ENCODE measurements at regions not wholly inside any gene's neighbourhood (a gene's known extent, or its start where the extent isn't known, plus 50 kb on each side); places are given as distances from the start of the nearest gene placed in this dataset.

DNA sequence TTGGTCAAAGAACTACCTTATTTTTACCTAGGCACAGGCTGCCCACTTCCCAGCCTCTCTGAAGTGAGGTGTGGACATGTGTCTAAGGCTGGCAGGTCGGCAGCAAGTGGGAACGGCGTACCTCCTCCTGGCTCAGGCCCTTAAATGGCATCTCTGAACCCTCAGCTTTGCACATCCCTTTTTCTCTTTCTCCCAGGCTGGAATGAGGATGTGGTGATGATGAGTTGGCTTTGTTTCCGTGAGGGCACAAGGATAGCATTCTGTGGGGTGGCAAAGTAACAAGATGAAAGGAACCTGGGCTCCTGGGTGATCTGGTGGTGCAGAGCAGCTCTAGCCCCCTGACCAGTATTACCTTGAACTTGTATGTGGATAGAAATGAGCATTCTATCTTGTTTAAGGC is 196.8 kb downstream of the REEP3 start:
- Histone ChIP-seq H3K27me3 (no peaks in the 10 kb centered on the region), H3K4me1 (peaks cover 0 to 40% (median 32%) of the 10 kb centered on the region in 4 donors), H3K4me3 (no peak overlapping the region), H3K27ac (no peak overlapping the region), H3K9me3 (no peaks in the 10 kb centered on the region), H3K36me3 (no peaks in the 10 kb centered on the region)
- 91 to 94% methylated on average over 4 of the region's 4 CpGs for WGBS, 2 donors
- TF ChIP-seq EP300 (IDR thresholded peaks at IDR 0.05) (no peak), POLR2AphosphoS5 (IDR thresholded peaks at IDR 0.05) (no peak), POLR2A (IDR thresholded peaks at IDR 0.05) (no peak)
- TF ChIP-seq, protein P1, sequence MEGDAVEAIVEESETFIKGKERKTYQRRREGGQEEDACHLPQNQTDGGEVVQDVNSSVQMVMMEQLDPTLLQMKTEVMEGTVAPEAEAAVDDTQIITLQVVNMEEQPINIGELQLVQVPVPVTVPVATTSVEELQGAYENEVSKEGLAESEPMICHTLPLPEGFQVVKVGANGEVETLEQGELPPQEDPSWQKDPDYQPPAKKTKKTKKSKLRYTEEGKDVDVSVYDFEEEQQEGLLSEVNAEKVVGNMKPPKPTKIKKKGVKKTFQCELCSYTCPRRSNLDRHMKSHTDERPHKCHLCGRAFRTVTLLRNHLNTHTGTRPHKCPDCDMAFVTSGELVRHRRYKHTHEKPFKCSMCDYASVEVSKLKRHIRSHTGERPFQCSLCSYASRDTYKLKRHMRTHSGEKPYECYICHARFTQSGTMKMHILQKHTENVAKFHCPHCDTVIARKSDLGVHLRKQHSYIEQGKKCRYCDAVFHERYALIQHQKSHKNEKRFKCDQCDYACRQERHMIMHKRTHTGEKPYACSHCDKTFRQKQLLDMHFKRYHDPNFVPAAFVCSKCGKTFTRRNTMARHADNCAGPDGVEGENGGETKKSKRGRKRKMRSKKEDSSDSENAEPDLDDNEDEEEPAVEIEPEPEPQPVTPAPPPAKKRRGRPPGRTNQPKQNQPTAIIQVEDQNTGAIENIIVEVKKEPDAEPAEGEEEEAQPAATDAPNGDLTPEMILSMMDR (IDR thresholded peaks at IDR 0.05), result no peak
- DNase-seq, result no peak
- intact Hi-C loops (cut with DNase I), result loop anchor here (2.0 kb wide), 1 partner anchor 549 kb away; no protein-coding TSS in a partner anchor

DNA sequence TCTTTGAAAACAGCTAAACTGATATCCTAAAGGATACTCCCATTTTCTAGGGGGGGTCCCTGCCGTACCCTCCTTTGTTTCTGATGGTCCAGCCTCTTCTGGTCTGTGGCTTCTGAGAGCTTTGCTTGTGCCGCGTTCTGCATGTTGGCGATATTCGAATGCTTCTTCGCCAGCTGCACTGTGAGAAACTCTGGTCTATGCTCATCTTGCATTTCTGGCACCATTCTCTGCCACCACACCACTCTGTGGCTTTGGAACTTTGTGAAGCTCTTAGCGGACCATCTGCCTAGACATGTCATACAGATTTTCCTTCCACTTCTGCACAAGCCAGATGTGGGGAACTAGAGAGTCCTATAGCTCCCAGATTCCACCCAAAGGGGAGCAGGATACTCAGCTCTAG is 197.2 kb downstream of the REEP3 start:
- Histone ChIP-seq H3K27me3 (no peaks in the 10 kb centered on the region), H3K9me3 (no peaks in the 10 kb centered on the region), H3K27ac (no peak overlapping the region), H3K36me3 (no peaks in the 10 kb centered on the region), H3K4me3 (no peak overlapping the region), H3K4me1 (peaks cover 0 to 36% (median 28%) of the 10 kb centered on the region in 4 donors)
- DNase-seq, result no peak
- 89 to 91% methylated on average over 7 of the region's 7 CpGs for WGBS, 2 donors
- TF ChIP-seq EP300 (IDR thresholded peaks at IDR 0.05) (no peak), POLR2AphosphoS5 (IDR thresholded peaks at IDR 0.05) (no peak)
- intact Hi-C loops (cut with DNase I), result loop anchor here (2.0 kb wide), 1 partner anchor 550 kb away; no protein-coding TSS in a partner anchor

GRCh38 chr10:63719226-63719856 is 198.1 kb downstream of the REEP3 start:
- Histone ChIP-seq H3K4me3 (no peak overlapping the region), H3K27ac (no peak overlapping the region), H3K27me3 (no peaks in the 10 kb centered on the region), H3K4me1 (peaks cover 0 to 27% (median 19%) of the 10 kb centered on the region in 4 donors), H3K9me3 (no peaks in the 10 kb centered on the region), H3K36me3 (no peaks in the 10 kb centered on the region)
- TF ChIP-seq EP300 (IDR thresholded peaks at IDR 0.05) (no peak), POLR2AphosphoS5 (IDR thresholded peaks at IDR 0.05) (no peak), POLR2A (IDR thresholded peaks at IDR 0.05) (no peak)
- TF ChIP-seq, protein P1 (IDR thresholded peaks at IDR 0.05), result no peak
- WGBS, 2 donors, result 27 to 68% methylated on average over 4 of the region's 4 CpGs
- no peak for DNase-seq
- intact Hi-C loops (cut with DNase I), result loop anchor here (2.0 kb wide), 1 partner anchor 551 kb away; no protein-coding TSS in a partner anchor

DNA sequence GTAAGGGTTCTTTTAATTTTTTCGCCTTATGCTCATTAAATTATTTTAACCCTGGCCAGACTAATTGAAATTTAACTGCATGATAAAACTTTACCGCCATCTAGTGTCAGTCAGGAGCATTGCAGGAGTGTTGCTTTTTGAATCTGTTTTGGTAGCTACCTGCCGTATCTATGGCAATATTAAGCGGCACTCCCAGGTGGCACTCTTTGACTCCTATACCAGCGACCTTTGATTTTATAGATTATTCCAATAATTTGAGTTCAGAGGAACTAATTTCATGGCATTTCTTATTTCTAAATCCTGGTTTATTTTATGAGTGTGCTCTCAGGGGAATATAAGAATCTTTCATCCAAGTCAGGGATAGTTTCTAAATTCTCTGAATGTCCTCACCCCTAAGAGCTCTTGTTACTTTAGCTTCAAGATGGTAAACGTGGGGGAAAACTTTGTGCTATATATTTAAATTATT is 198.9 kb downstream of the REEP3 start:
- no peaks in the 10 kb centered on the region for H3K27me3 ChIP-seq
- peak overlapping the region; percentile 33 to 78 (median 60) for H3K27ac ChIP-seq
- intact Hi-C loops (cut with DNase I), result loop anchor here (10.0 kb wide), 1 partner anchor 915 kb away; the partner anchor contains the start of gene ADO
- DNase-seq, result no peak
- WGBS, 2 donors, result 1 to 5% methylated on average over 6 of the region's 6 CpGs
- peaks cover 0 to 24% (median 16%) of the 10 kb centered on the region in 4 donors for H3K4me1 ChIP-seq
- no peaks in the 10 kb centered on the region for H3K9me3 ChIP-seq
- no peak overlapping the region for H3K4me3 ChIP-seq
- H3K36me3 ChIP-seq, result no peaks in the 10 kb centered on the region
- peak in 1 of 4 donors; percentile 5 for TF ChIP-seq POLR2AphosphoS5 (IDR thresholded peaks at IDR 0.05)
- TF ChIP-seq, protein P1 (IDR thresholded peaks at IDR 0.05), result peak; percentile 84 to 98 (median 94)
- TF ChIP-seq EP300 (IDR thresholded peaks at IDR 0.05), result no peak
- TF ChIP-seq POLR2A (IDR thresholded peaks at IDR 0.05), result no peak

- H3K27me3 ChIP-seq, result no peaks in the 10 kb centered on the region
- H3K27ac ChIP-seq, result peak overlapping the region; percentile 33 to 78 (median 60)
- H3K4me1 ChIP-seq, result peaks cover 0 to 24% (median 16%) of the 10 kb centered on the region in 4 donors
- WGBS, 2 donors, result 59 to 67% methylated on average over 4 of the region's 4 CpGs
- no peak overlapping the region for H3K4me3 ChIP-seq
- no peaks in the 10 kb centered on the region for H3K9me3 ChIP-seq
- no peak for DNase-seq
- TF ChIP-seq POLR2A (IDR thresholded peaks at IDR 0.05) (no peak), EP300 (IDR thresholded peaks at IDR 0.05) (no peak), POLR2AphosphoS5 (IDR thresholded peaks at IDR 0.05) (no peak)
- TF ChIP-seq, protein P1 (IDR thresholded peaks at IDR 0.05), result no peak
- intact Hi-C loops (cut with DNase I), result loop anchor here (10.0 kb wide), 1 partner anchor 916 kb away; the partner anchor contains the start of gene ADO
- H3K36me3 ChIP-seq, result no peaks in the 10 kb centered on the region
These were observed 199.5 kb downstream of the REEP3 start for GRCh38 chr10:63720676-63721075.
